Head of caudate nucleus (tissue), 42 donors: ENCODE measurements at regions not wholly inside any gene's neighbourhood (a gene's known extent, or its start where the extent isn't known, plus 50 kb on each side); places are given as distances from the start of the nearest gene placed in this dataset.

ENCODE experiments used
- DNase-seq, 42 donors: peaks; one replicate each; pipeline versions ENCODE4 v3.0.0 to v3.0.0-alpha.2; 2020 to 2021; ENCODE audit warnings: mixed read lengths in 7 of 42
- intact Hi-C: fragments of 100-400 bp; cut with DNase I; formaldehyde crosslinking; loops from one replicate; pipeline ENCODE4 v1.15.0; 2022

GRCh38 chr10:3239066-3239919 is 66.7 kb upstream of the PITRM1 start:
- peak; percentile 58 to 88 (median 76) for DNase-seq
- intact Hi-C loops: loop anchor here (5.0 kb wide), 1 partner anchor 1418 kb away; no protein-coding TSS in a partner anchor

GRCh38 chr10:3238115-3238871 is 65.7 kb upstream of the PITRM1 start:
- DNase-seq: no peak
- intact Hi-C loops: loop anchor here (5.0 kb wide), 1 partner anchor 1419 kb away; no protein-coding TSS in a partner anchor

GRCh38 chr10:3237530-3237929 is 64.9 kb upstream of the PITRM1 start:
- intact Hi-C loops: loop anchor here (5.0 kb wide), 1 partner anchor 1420 kb away; no protein-coding TSS in a partner anchor
- no peak for DNase-seq

- DNase-seq: no peak
- intact Hi-C loops: loop anchor here (5.0 kb wide), 1 partner anchor 1420 kb away; no protein-coding TSS in a partner anchor
Observed at GRCh38 chr10:3236644-3237404, 64.2 kb upstream of the PITRM1 start.

- DNase-seq: no peak
- intact Hi-C loops: loop anchor here (5.0 kb wide), 1 partner anchor 1421 kb away; no protein-coding TSS in a partner anchor
Observed at GRCh38 chr10:3235996-3236510, 63.5 kb upstream of the PITRM1 start.

- intact Hi-C loops: loop anchor here (5.0 kb wide), 1 partner anchor 1422 kb away; no protein-coding TSS in a partner anchor
- DNase-seq: no peak
Observed at GRCh38 chr10:3235395-3235794, 62.8 kb upstream of the PITRM1 start.

- intact Hi-C loops: no loop called here
Observed at GRCh38 chr10:3233486-3233990, 61.0 kb upstream of the PITRM1 start.

GRCh38 chr10:3231951-3232730 is 59.6 kb upstream of the PITRM1 start:
- DNase-seq: no peak
- intact Hi-C loops: no loop called here

More at GRCh38 chr10:3233486-3233990, 61.0 kb upstream of the PITRM1 start:
- no peak for DNase-seq

- intact Hi-C loops: no loop called here
- no peak for DNase-seq
Observed at GRCh38 chr10:3229815-3230214, 57.2 kb upstream of the PITRM1 start.

GRCh38 chr10:3228629-3228945 is 56.0 kb upstream of the PITRM1 start:
- DNase-seq: no peak
- intact Hi-C loops: no loop called here

- intact Hi-C loops: no loop called here
- DNase-seq: no peak
Observed at GRCh38 chr10:3226960-3227744, 54.6 kb upstream of the PITRM1 start.

- no peak for DNase-seq
- intact Hi-C loops: no loop called here
Observed at GRCh38 chr10:3225561-3225960, 53.0 kb upstream of the PITRM1 start.

GRCh38 chr10:3224241-3224640 is 51.7 kb upstream of the PITRM1 start:
- intact Hi-C loops: no loop called here
- DNase-seq: no peak

GRCh38 chr10:3222626-3223025 is 50.0 kb upstream of the PITRM1 start:
- no peak for DNase-seq
- intact Hi-C loops: no loop called here
